ENCODE measurements at regions not wholly inside any gene's neighbourhood (a gene's known extent, or its start where the extent isn't known, plus 50 kb on each side); places are given as distances from the start of the nearest gene placed in this dataset.

GRCh38 chr11:11076276-11076675, 218.4 kb upstream of the ZBED5 start (continued):
- no peak for TF ChIP-seq CUX1 (IDR thresholded peaks at IDR 0.05; ENCODE audit: insufficient replicate concordance, low read depth, low read length)

GRCh38 chr11:11075515-11076171, 217.8 kb upstream of the ZBED5 start:
- Histone ChIP-seq H3K9ac (ENCODE audit: control insufficient read depth, insufficient read depth, low read length) (no peak overlapping the region), H4K20me1 (ENCODE audit: control insufficient read depth, insufficient read depth) (no peaks in the 10 kb centered on the region), H3K4me1 (ENCODE audit: control insufficient read depth, insufficient read depth, low read length) (no peaks in the 10 kb centered on the region), H3K4me3 (no peak overlapping the region), H3K4me2 (ENCODE audit: control insufficient read depth, insufficient read depth) (no peak overlapping the region), H3K9me3 (replicated peaks; ENCODE audit: control insufficient read depth, insufficient read depth, low read length) (no peaks in the 10 kb centered on the region), H2AFZ (ENCODE audit: control insufficient read depth, low read depth, low read length) (no peak overlapping the region), H3K36me3 (ENCODE audit: control insufficient read depth in 2 of 2, insufficient read depth in 2 of 2, low read length in 1 of 2) (no peaks in the 10 kb centered on the region), H3K27me3 (replicated peaks in 1 of 2; ENCODE audit: control insufficient read depth in 2 of 2, insufficient read depth in 2 of 2, low read length in 1 of 2) (no peaks in the 10 kb centered on the region; a peak in 2 of 4 replicates), H3K79me2 (ENCODE audit: control insufficient read depth, insufficient read depth, low read length) (no peaks in the 10 kb centered on the region), H3K27ac (ENCODE audit: control insufficient read depth, insufficient read depth) (no peak overlapping the region)
- no TSS peak for BruUV-seq (replicated peaks)
- intact Hi-C loops (cut with micrococcal nuclease; ENCODE audit: unreplicated experiment), result no loop called here
- FAIRE-seq (no peak), ATAC-seq (no peak), DNase-seq (ENCODE audit: low read depth, low spot score) (no peak)
- 30% methylated on average over 6 of the region's 6 CpGs for WGBS (ENCODE audit: insufficient coverage, insufficient replicate concordance, low lambda C conversion rate, missing lambda C conversion rate)
- ChIA-PET CTCF (interaction anchor here (0.7 to 1.4 kb wide), 2 partner anchors 42 to 48 kb away, joined by 3 read pairs; no protein-coding TSS in a partner anchor), POLR2A (interaction anchor here (0.6 kb wide), 1 partner anchor 56 kb away, joined by 3 read pairs; no protein-coding TSS in a partner anchor), RAD21 (ENCODE audit: unreplicated experiment) (no interaction called here), SMC1A (ENCODE audit: uncharacterized antibody, unreplicated experiment) (interaction anchor here (0.7 to 1.5 kb wide), 2 partner anchors 47 to 172 kb away, joined by 3 to 4 read pairs; no protein-coding TSS in a partner anchor)
- in situ Hi-C loops (cut with MboI), result no loop called here
- TF ChIP-seq ZNF687 (IDR thresholded peaks at IDR 0.05) (no peak), IKZF1 (conservative IDR thresholded peaks at IDR 0.05) (no peak), PAX5 (IDR thresholded peaks at IDR 0.05; ENCODE audit: borderline replicate concordance, low read depth, low read length) (no peak), EED (IDR thresholded peaks at IDR 0.05; ENCODE audit: low read depth) (no peak), ZBED1 (IDR thresholded peaks at IDR 0.05; ENCODE audit: borderline replicate concordance) (no peak), CBFB (IDR thresholded peaks at IDR 0.05; ENCODE audit: low read depth) (no peak), HDAC6 (IDR thresholded peaks at IDR 0.05; ENCODE audit: unreplicated experiment) (no peak), MLLT1 (IDR thresholded peaks at IDR 0.05) (no peak), MTA2 (IDR thresholded peaks at IDR 0.05; ENCODE audit: low read depth) (no peak), LARP7 (IDR thresholded peaks at IDR 0.05) (no peak), BMI1 (IDR thresholded peaks at IDR 0.05; ENCODE audit: borderline replicate concordance) (no peak), RUNX3 (IDR thresholded peaks at IDR 0.05; ENCODE audit: low read length) (no peak)
